H1 (cell line): ENCODE measurements at regions not wholly inside any gene's neighbourhood (a gene's known extent, or its start where the extent isn't known, plus 50 kb on each side); places are given as distances from the start of the nearest gene placed in this dataset.

Experiments used
- BACH1 ChIP-seq: IDR thresholded peaks from 2 replicates; pipeline ENCODE4 v1.6.1; 2012; ENCODE audit warnings: low read length, improper control_type of control experiment
- CHD1 ChIP-seq: IDR thresholded peaks from 2 replicates; pipeline ENCODE4 v1.6.1; 2012; ENCODE audit warnings: low read depth, low read length, improper control_type of control experiment
- CHD2 ChIP-seq: IDR thresholded peaks from 2 replicates; pipeline ENCODE4 v1.6.1; 2012; ENCODE audit warnings: low read length, improper control_type of control experiment
- CREB1 ChIP-seq: IDR thresholded peaks from 2 replicates; pipeline ENCODE4 v1.6.1; 2012; ENCODE audit warnings: inconsistent platforms
- CTCF ChIP-seq, 3 experiments: IDR thresholded peaks; 1 replicate in 2 of 3; 2 replicates in 1 of 3; pipeline versions ENCODE4 v1.5.1 to v1.6.1; 2011; ENCODE audit warnings: low read length in 3 of 3, mild to moderate bottlenecking in 3 of 3, inconsistent platforms in 2 of 3, low read depth in 1 of 3, moderate library complexity in 1 of 3; ENCODE audit not compliant: insufficient read depth in 1 of 3; ENCODE audit errors: control extremely low read depth in 1 of 3
- EP300 ChIP-seq, 2 experiments: IDR thresholded peaks; 1 replicate in 1 of 2; 2 replicates in 1 of 2; pipeline ENCODE4 v1.6.1; 2011 to 2012; ENCODE audit warnings: low read depth in 2 of 2, low read length in 2 of 2, mild to moderate bottlenecking in 2 of 2, borderline replicate concordance in 1 of 2, inconsistent platforms in 1 of 2, moderate library complexity in 1 of 2
- KDM1A ChIP-seq: fragments of 200-600, 300-600 bp; sonication (generic); IDR thresholded peaks from 2 replicates; pipeline ENCODE4 v1.7.1; 2016; ENCODE audit warnings: mild to moderate bottlenecking, low read length, borderline replicate concordance
- POLR2A ChIP-seq, 2 experiments: IDR thresholded peaks; 1 replicate in 1 of 2; 2 replicates in 1 of 2; pipeline ENCODE4 v1.6.1; 2011; ENCODE audit warnings: low read depth in 2 of 2, low read length in 2 of 2, mild to moderate bottlenecking in 2 of 2; ENCODE audit errors: control extremely low read depth in 1 of 2
- SP2 ChIP-seq: IDR thresholded peaks from 2 replicates; pipeline ENCODE4 v1.6.1; 2012; ENCODE audit warnings: mild to moderate bottlenecking, low read length, inconsistent platforms

- TF ChIP-seq KDM1A (no peak), EP300 (IDR thresholded peaks at IDR 0.05; ENCODE audit: borderline replicate concordance in 1 of 2, low read depth in 2 of 2, low read length in 2 of 2) (no peak), CREB1 (no peak), CTCF (IDR thresholded peaks at IDR 0.05; ENCODE audit: control extremely low read depth in 1 of 3, insufficient read depth in 1 of 3, low read depth in 1 of 3, low read length in 3 of 3) (no peak), POLR2A (IDR thresholded peaks at IDR 0.05; ENCODE audit: control extremely low read depth in 1 of 2, low read depth in 2 of 2, low read length in 2 of 2) (no peak), CHD1 (no peak), SP2 (no peak), CHD2 (no peak), BACH1 (no peak)
These were observed 81.8 kb upstream of the PLXNA2 start for GRCh38 chr1:208326033-208326432.
